ENCODE measurements at regions not wholly inside any gene's neighbourhood (a gene's known extent, or its start where the extent isn't known, plus 50 kb on each side); places are given as distances from the start of the nearest gene placed in this dataset.

DNA sequence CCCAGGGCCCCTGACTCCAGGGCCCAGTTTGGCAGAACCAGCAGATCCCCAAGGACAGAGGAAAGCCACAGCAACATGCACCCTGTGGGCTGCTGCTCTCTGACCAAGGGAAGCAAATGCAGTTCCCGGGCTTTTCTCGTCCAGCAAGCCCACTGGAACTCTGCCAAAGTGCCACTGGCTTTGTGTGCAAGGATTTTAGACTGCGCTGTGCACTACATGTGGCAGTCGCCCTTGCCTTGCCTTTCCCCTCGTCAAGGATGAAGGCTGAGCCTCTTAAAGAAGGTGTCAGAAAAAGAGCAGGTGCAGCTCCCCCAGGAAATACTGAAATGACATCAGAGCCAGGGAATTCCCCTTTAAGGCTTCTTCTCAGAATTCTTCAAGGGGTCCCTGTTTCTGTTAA is 199.2 kb downstream of the TFCP2L1 start:
- TF ChIP-seq EP300 (IDR thresholded peaks at IDR 0.05) (no peak), POLR2AphosphoS5 (IDR thresholded peaks at IDR 0.05) (no peak), POLR2A (IDR thresholded peaks at IDR 0.05) (no peak)
- TF ChIP-seq, protein P1, sequence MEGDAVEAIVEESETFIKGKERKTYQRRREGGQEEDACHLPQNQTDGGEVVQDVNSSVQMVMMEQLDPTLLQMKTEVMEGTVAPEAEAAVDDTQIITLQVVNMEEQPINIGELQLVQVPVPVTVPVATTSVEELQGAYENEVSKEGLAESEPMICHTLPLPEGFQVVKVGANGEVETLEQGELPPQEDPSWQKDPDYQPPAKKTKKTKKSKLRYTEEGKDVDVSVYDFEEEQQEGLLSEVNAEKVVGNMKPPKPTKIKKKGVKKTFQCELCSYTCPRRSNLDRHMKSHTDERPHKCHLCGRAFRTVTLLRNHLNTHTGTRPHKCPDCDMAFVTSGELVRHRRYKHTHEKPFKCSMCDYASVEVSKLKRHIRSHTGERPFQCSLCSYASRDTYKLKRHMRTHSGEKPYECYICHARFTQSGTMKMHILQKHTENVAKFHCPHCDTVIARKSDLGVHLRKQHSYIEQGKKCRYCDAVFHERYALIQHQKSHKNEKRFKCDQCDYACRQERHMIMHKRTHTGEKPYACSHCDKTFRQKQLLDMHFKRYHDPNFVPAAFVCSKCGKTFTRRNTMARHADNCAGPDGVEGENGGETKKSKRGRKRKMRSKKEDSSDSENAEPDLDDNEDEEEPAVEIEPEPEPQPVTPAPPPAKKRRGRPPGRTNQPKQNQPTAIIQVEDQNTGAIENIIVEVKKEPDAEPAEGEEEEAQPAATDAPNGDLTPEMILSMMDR (IDR thresholded peaks at IDR 0.05) = no peak
- H3K27me3 ChIP-seq = peaks cover 0 to 36% (median 0%) of the 10 kb centered on the region in 3 donors
- H3K36me3 ChIP-seq = no peaks in the 10 kb centered on the region
- peak; percentile 81 to 83 for DNase-seq
- intact Hi-C loops (cut with DNase I; ENCODE audit: low total_unique reads) = no loop called here
- no peak overlapping the region for H3K27ac ChIP-seq
- H3K4me1 ChIP-seq = peaks cover 0 to 18% (median 5%) of the 10 kb centered on the region in 4 donors
- H3K9me3 ChIP-seq = no peaks in the 10 kb centered on the region
- H3K4me3 ChIP-seq = no peak overlapping the region
- 18 to 28% (median 19%) methylated on average over 5 of the region's 5 CpGs for WGBS, 5 donors

DNA sequence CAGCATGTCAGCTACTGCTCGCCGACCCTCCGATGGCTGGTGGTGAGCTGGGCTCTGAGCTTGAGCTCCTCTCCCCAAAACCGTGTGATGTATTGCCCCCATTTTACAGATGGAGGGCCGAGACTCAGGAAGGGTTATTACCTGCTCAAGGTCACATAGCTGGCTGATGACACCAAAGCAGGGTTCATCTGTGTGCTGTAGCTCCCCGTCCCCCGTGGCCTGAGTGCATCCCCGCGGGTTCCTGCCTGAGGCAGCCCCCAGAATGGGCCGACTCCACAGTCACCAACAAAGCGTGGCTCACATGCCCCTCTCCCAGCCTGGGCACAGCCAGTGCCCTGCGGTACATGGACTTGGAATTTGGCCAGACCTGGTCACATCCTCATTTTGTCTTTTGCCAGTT is 198.6 kb downstream of the TFCP2L1 start:
- Histone ChIP-seq H3K4me1 (peaks cover 0 to 18% (median 10%) of the 10 kb centered on the region in 4 donors), H3K27me3 (peaks cover 0 to 30% (median 0%) of the 10 kb centered on the region in 3 donors), H3K27ac (no peak overlapping the region), H3K36me3 (no peaks in the 10 kb centered on the region), H3K4me3 (no peak overlapping the region), H3K9me3 (no peaks in the 10 kb centered on the region)
- 86 to 92% (median 90%) methylated on average over 10 to 12 of the region's 12 CpGs for WGBS, 5 donors
- intact Hi-C loops (cut with DNase I; ENCODE audit: low total_unique reads) = no loop called here
- DNase-seq = no peak
- TF ChIP-seq, protein P1 (IDR thresholded peaks at IDR 0.05) = no peak
- TF ChIP-seq POLR2AphosphoS5 (IDR thresholded peaks at IDR 0.05) (no peak), POLR2A (IDR thresholded peaks at IDR 0.05) (no peak), EP300 (IDR thresholded peaks at IDR 0.05) (no peak)

DNA sequence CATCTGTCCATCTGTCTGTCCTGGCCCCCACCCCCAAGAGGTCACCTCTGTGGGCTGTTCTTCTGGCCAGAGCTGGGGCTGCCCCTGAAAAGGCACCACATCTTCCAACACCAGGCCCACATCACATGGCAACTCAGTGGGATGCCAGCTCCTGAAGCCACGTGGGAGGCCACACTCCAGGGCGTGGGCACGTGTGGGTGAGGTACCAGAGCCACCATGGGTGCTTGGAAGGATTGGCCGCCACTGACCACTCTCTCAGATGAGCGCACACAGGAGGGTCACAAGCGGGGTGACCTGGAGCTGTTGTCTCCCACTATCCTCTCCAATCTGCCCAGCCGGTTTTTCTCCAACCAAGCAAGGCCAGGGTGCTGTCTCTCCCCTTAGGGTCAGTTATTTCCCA is 197.9 kb downstream of the TFCP2L1 start:
- Histone ChIP-seq H3K9me3 (no peaks in the 10 kb centered on the region), H3K4me1 (peaks cover 0 to 18% (median 13%) of the 10 kb centered on the region in 4 donors), H3K27me3 (peaks cover 0 to 23% (median 0%) of the 10 kb centered on the region in 3 donors), H3K4me3 (no peak overlapping the region), H3K36me3 (no peaks in the 10 kb centered on the region), H3K27ac (no peak overlapping the region)
- 91 to 99% (median 95%) methylated on average over 2 to 7 of the region's 7 CpGs for WGBS, 5 donors
- TF ChIP-seq, protein P1 (IDR thresholded peaks at IDR 0.05) = no peak
- TF ChIP-seq POLR2AphosphoS5 (IDR thresholded peaks at IDR 0.05) (no peak), EP300 (IDR thresholded peaks at IDR 0.05) (no peak), POLR2A (IDR thresholded peaks at IDR 0.05) (no peak)
- DNase-seq = no peak
- intact Hi-C loops (cut with DNase I; ENCODE audit: low total_unique reads) = no loop called here

DNA sequence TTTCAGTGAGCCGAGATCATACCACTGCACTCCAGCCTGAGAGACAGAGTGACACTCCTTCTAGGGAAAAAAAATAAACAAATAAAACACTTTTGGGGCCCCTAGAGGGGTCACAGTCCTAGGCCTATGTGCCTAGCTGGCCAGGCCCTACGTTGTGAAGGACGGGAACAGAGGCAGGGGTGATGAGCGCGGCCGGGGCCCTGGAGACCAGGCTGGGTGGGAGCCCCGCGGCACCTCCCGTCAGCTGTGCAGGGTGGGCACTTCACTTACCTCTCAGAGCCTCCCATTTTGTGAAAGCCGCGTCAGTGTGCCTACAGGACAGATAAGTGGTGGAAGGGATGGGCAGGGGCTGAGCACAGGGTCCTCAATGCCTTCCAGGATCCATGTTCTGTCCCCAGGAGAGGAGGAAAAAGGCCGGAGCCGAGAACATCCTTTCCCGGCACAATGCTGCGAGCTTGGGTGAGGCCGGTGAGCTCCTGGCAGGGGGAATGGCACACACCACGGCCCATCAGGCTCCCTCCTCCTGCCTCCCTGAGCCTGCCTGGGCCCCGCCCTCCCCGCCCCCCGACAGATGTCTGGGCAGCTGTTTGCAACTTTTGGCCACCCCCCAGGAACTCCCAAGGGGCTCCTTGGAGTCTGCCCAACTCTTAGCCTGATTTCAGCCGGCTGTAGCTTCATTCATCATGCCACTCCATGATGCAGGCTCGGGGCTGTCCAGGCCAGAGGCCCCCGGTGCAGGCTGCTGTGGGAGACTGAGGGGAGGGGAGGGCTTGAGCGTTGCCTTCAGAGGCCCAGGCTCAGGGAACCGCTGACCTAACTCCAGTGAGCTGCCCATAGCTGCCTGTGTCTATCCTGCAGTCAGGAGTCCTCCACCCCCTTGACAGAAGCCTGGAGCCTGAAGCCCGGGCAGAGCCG is 196.5 kb downstream of the TFCP2L1 start:
- 68 to 74% (median 72%) methylated on average over 19 to 27 of the region's 27 CpGs for WGBS, 5 donors
- no peaks in the 10 kb centered on the region for H3K36me3 ChIP-seq
- peaks cover 0 to 18% (median 13%) of the 10 kb centered on the region in 4 donors for H3K4me1 ChIP-seq
- TF ChIP-seq POLR2AphosphoS5 (IDR thresholded peaks at IDR 0.05) (no peak), POLR2A (IDR thresholded peaks at IDR 0.05) (no peak), EP300 (IDR thresholded peaks at IDR 0.05) (no peak)
- TF ChIP-seq, protein P1 (IDR thresholded peaks at IDR 0.05) = no peak
- intact Hi-C loops (cut with DNase I; ENCODE audit: low total_unique reads) = no loop called here
- no peak overlapping the region for H3K4me3 ChIP-seq
- peaks cover 0 to 3% (median 0%) of the 10 kb centered on the region in 4 donors for H3K9me3 ChIP-seq
- no peak overlapping the region for H3K27ac ChIP-seq
- peak in 1 of 2 donors; percentile 83 for DNase-seq
- peaks cover 0 to 9% (median 0%) of the 10 kb centered on the region in 3 donors for H3K27me3 ChIP-seq

Data from stomach (tissue), 8 donors.